ENCODE measurements at regions not wholly inside any gene's neighbourhood (a gene's known extent, or its start where the extent isn't known, plus 50 kb on each side); places are given as distances from the start of the nearest gene placed in this dataset.
"Not testable (repeated sequence)": the region's sequence is repeated elsewhere in the genome, so short reads cannot be mapped to it uniquely, and the experiment has no call there.

DNA sequence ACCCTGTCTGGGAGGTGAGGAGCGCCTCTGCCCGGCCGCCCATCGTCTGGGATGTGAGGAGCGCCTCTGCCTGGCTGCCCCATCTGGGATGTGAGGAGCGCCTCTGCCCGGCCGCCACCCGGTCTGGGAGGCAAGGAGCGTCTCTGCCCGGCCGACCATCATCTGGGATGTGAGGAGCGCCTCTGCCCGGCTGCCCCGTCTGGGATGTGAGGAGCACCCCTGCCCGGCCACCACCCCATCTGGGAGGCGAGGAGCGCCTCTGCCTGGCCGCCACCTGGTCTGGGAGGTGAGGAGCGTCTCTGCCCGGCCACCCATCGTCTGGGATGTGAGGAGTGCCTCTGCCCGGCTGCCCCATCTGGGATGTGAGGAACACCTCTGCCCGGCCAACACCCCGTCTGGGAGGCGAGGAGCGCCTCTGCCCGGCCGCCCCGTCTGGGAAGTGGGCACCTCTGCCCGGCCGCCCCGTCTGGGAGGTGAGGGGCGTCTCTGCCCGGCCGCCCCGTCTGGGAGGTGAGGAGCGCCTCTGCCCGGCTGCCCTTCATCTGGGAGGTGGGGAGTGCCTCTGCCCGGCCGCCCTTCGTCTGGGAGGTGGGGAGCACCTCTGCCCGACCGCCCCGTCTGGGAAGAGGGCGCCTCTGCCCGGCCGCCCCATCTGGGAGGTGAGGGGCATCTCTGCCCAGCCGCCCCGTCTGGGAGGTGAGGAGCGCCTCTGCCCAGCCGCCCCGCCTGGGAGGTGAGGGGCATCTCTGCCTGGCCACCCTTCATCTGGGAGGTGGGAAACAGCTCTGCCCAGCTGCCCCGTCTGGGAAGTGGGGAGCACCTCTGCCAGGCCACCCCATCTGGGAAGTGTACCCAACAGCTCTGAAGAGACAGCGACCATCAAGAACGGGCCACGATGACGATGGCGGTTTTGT, 399.7 kb downstream of the CAAP1 start:
- not testable (repeated sequence) for DNase-seq (ENCODE audit: low spot score)

DNA sequence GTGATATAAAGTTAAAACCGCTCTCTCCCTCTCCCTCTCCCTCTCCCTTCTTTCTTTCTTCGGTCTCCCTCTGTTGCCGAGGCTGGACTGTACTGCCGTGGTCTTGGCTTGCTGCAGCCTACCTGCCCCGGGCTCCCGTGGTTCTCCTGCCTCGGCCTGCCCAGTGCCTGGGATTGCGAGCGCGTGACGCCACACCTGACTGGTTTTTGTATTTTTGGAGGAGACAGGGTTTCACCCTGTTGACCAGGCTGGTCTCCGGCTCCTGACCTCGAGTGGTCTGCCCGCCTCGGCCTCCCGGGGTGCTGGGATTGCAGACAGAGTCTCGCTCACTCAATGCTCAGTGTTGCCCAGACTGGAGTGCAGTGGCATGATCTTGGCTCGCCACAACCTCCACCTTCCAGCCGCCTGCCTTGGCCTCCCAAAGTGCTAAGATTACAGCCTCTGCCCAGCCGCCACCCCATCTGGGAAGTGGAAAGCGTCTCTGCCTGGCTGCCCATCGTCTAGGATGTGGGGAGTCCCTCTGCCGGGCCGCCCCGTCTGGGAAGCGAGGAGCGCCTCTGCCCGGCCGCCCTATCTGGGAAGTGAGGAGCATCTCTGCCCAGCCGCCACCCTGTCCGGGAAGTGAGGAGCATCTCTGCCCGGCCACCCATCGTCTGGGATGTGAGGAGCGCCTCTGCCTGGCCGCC, 400.5 kb downstream of the CAAP1 start:
- DNase-seq (ENCODE audit: low spot score), result not testable (repeated sequence)

DNA sequence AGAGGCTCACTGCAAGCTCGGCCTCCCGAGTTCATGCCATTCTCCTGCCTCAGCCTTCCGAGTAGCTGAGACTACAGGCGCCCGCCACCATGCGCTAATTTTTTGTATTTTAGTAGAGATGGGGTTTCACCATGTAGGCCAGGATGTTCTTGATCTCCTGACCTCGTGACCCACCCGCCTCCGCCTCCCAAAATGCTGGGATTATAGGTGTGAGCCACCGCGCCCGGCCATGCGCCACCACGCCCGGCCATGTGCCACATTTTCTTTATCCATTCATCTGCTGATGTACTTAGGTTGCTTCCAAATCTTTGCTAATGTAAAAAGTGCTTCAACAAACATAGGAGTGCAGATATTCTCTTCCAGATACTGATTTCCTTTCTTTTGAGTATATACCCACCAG, 408.6 kb downstream of the CAAP1 start:
- no peak for DNase-seq (ENCODE audit: low spot score)

DNA sequence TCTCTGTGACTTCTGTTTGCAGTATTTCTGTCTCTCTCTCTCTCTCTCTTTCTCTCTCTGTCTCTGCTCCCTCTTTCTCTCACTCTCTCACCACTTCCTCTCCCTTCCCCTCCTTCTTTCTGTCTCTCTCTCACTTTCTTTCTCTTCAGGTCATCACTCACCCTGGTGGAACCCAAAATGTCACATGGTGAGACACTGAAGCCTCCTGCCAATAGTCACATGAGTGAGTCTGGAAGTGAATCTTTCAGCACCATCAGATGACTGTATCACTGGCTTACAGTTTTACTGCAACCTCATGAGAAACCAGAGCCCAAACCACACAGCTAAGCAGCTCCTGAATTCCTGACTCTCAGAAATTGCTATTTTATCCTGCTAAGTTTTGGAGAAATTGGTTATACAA, 414.6 kb downstream of the CAAP1 start:
- DNase-seq (ENCODE audit: low spot score), result no peak

DNA sequence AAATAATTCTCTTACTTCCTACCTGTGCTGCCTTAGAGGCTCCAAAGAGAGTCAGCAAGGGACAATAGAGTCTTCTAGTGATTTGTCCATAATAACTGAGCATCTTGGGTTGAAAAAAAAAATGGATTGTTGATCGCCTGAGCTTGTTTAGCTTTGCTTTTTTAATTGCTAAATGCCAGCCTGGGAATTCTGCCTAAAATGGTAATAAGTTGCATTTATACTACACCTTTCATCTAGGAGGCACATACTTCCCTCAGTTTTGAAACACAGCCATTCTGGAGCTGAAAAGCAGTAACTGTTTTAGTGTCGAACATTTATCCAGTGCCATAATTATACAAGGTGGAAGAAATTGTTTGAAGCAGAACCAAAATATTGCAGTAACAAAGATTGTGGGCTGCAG, 421.3 kb downstream of the CAAP1 start:
- no peak for DNase-seq (ENCODE audit: low spot score)

DNA sequence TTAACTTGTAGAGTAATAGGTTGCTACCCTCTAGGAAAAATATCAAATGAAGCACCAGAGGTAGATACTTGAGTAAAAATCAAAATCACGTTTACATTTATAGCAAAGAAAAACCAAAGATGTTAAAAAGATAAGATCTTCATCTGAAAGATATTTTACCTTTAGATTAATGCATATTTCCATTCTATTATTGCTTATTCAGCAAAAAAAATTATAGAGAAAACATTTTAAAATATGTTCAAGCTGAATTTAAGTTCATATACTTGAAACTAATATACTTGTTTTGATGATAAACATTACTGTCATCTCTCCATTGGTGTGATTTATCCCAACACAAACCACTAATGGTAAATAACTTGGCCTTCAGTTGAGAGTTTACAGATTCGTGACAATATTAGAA, 422.3 kb downstream of the CAAP1 start:
- no peak for DNase-seq (ENCODE audit: low spot score)

DNA sequence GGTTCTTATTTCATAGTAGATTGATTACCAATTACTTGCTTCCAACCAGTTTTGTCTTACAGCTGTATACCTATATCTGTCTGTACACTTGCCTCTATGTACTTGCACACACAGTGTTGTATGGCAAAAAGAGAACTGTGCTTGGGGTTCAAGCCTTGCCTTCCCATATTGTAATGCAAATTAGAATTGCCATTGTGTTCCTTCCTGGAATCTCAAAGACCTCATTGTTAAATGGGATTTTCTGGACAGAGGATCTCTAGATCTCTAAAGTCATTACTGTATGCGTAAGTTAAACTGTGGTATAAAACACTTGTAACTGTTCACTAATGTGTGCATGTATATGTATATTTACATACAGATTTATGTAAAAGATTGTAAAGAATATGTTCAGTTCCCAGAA, 428.8 kb downstream of the CAAP1 start:
- DNase-seq (ENCODE audit: low spot score), result no peak

DNA sequence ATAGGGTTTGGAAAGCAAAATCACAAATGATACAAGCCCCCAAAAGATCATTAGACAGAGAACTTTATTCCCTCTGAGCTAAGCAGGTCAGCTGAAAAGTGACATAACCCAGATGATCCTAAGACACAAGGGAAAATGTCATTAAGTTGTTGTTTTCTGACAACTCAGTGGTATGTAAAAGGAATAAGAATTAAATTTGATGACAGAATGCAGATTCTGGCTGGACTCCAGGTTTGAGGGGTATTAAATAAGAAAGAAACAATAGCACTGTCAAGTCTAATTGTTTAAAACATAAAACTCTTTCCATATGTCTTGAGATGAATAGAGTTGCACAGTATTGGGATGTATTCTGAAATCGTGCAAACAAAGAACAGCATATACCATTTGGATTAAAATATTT, 429.9 kb downstream of the CAAP1 start:
- no peak for DNase-seq (ENCODE audit: low spot score)

DNA sequence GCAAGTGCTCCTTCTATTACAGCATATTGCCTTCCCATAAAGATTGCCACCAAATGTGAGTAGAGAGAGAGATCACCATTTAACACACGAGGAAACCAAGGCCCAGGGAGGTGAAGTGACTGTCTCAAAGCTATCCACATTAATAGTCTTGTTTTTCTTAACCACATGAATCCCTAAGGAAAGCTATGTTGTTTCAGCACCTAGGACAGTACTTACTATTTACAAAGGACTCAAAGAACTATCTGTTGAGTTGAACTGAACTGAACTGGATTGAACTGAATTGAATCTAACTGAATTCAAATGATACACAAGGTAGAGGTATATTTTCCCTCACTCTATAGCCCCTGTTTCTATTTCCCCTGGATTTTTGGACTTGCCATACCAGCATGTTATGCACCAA, 430.4 kb downstream of the CAAP1 start:
- no peak for DNase-seq (ENCODE audit: low spot score)

DNA sequence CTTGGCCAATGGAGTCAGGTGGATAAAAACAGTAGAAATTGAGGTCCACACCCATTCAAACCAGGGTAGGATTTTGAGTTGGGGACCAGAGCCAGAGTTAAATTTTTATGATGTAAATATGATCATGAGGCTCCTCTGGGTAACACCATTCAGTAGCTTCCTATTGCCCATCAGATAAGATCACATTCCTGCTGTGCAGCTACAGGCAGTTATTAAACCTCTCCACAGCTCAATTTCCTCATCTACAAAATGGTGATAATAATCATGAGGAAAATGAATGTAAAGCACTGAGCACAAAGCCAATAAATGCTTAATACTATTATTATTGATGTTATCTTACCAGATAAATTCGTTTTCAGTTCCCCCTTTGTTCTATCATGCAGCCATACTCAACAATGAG, 432.0 kb downstream of the CAAP1 start:
- no peak for DNase-seq (ENCODE audit: low spot score)

DNA sequence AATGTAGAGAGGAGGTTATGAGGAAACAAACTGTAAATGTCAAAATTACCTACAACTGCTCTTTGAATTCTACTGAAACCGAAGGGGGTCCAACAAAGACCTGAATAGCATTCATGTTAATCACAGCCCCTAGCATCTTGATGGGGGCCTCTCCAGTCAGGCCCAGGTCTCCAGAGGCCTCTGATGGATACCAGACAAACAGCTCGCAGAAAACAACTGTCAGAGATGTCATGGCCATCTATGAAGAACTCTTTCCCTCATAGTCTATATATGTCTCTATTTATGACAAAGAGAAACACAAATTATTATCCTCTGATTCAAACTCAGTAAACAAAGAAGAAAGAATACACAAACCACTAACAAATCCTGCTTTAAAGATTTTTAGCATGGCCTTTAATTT, 432.6 kb downstream of the CAAP1 start:
- no peak for DNase-seq (ENCODE audit: low spot score)

DNA sequence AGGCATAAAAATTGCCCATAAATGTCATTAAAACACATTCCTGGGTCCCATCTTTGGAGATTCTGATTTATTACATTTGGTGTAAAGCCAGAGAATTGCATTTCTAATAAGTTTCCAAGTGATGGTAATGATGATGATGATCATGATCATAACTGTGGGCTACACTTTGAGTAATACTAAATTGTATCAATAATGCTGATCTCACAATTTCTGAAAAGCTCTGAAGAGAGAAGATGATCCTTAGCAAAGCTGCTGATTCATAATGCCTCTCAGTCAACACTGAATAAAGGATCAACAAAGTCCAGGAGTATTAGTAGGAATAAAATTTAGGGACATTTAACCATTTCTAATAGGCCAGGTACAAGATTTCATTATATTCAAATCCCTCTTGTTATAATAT, 434.5 kb downstream of the CAAP1 start:
- DNase-seq (ENCODE audit: low spot score), result no peak

DNA sequence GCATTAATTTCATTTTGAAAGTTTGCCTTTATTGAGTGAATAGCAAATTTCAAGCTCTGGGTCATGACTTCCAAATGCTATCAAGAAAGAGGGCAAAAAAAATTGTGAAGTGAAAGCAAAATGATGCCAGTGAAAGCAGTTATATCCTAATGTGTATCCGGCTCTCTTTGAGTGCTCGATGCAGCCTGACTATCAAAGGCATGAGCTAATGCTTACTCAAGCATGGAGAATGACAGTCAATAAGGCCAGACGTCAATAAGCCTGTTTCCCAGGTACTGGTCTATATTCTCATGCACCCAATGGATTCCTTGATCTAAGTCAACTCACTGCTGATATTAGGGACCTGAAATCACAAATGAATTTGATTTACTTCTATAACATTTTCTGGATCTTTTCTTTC, 435.5 kb downstream of the CAAP1 start:
- no peak for DNase-seq (ENCODE audit: low spot score)

DNA sequence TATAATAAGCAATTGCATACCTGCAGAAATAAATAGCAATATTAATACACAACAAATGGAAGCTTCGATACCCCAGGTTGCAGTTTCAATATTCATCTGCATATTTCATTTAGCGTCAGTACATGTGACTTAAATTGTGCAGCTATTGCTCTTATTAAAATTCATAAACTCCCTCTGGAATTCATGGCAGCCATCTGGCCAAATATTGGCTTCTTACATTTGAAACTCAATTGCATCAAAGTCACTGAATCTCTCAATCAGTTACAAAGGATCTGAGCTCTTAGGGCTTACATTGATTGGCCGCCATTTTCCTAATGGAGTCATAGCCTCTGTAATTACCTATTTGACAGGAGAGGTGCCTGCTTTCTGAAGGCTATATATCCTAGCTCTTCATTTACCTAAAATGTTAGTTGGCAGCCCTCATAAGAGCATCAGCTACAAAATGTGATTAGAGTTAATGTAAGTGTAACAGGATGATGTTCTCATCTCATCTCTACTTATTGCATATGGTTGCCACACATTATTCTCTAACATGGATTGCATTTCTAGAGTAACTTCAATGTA, 453.5 kb downstream of the CAAP1 start:
- no peak for DNase-seq (ENCODE audit: low spot score)

DNA sequence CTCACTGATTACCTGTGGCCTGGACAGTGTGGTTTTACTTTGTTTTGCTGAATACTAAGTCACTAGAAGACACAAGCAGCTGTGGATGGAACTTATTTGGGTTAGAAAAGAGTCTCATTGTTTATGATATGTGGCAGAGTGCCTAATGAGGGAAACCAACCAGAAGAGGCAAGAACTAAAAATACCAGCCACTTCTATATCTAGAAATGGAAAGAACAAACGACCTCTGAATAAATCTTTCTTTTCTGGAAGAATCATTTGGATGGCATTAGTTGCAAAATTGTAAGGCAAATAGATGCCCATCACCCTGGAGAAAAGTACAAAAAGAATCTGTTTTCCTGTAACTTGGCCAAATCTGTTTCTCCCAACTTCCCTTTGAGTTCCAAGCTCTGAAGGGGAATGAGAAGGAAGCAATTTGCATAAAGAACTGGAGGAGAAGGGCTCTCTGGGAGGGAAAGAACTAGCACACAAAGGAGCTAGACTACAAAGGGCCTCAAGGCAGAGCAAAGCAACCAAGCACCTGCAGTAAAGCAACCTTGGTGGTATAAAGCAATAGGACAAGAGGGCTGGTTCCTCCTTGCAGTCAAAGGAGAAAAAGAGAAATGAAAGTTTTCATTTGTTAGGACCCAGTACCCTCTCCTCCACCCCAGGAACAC, 455.4 kb downstream of the CAAP1 start:
- no peak for DNase-seq (ENCODE audit: low spot score)

DNA sequence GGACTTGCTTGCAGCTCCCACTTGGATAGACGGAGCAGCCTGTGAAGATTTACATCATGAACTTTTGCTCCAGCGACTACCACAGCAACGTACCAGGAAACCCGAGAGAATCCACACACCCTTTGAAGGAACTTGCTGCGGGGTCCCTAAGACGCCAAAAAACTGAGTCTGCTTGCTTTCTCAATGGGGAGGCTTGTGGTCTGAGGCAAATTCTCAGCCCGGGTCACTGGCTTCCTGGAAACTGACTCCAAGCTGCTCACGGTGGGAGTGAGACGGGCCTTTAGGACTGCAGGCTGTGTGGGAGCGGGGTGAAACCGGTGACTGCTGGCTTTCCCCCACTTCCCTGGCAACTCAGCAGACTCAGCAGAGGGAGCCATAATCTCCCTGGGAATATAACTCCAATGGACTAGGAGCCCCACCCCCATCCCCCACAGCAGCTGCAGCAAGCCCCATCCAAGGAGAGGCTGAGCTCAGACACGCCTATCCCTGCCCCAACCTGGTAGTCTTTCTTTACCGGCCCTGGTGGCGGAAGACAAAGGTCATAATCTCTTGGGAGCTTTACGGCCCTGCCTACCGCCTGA, 466.0 kb downstream of the CAAP1 start:
- no peak for DNase-seq (ENCODE audit: low spot score)

DNA sequence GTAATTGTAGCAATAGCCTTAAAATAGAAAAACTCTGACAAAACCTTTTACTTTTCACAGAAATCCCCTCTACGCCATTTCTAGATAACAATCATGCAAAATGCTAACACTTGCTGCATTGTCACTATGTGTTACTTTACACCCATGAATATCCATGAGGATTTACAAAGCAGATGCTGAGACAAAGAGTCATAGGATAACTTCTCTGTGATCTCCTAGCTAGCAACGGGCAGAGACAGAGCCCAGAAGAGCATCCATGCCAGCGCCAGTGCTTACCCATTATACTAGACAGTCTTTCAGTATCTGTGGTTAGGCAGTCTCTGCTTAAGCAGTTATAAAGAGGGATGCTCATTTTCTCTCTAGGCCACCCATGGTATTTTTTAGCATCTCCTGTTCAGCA, 474.1 kb downstream of the CAAP1 start:
- DNase-seq (ENCODE audit: low spot score), result no peak

DNA sequence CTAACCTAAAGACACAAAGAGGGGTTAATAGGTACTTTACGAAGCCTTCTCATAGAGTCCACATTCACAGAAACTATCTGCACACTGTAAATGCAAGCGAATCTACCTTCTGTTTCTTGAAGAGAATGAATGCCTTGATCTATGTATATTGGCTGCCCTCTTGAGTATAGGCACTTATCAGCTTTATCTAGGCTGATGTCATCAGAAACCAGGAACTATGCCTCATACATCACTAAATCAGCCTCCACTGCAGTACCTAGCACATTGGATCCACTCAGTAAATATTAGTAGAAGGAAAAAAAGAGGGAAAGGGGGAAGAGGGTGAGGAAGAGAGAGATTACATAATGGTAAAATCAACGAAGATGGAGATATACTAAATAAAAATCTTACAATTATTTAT, 477.1 kb downstream of the CAAP1 start:
- no peak for DNase-seq (ENCODE audit: low spot score)

DNA sequence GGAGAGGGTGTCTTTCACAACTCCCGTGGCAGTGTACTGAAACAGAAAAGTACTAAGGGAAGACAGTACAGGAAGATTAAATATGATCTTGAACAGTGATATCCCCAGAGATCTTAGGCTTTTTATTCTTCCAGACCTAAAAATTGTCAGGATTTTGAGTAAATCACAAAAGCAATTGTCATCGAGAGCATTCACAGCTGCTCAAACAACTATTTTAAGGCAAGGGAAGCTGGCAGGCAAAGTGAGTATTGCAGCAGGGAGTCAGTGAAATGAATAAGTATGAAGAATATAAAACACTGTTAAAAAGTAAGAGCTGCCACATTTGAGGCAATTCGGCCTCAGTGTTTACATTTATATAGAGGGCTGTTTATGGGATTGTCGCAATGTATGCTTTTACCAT, 479.0 kb downstream of the CAAP1 start:
- DNase-seq (ENCODE audit: low spot score), result no peak

DNA sequence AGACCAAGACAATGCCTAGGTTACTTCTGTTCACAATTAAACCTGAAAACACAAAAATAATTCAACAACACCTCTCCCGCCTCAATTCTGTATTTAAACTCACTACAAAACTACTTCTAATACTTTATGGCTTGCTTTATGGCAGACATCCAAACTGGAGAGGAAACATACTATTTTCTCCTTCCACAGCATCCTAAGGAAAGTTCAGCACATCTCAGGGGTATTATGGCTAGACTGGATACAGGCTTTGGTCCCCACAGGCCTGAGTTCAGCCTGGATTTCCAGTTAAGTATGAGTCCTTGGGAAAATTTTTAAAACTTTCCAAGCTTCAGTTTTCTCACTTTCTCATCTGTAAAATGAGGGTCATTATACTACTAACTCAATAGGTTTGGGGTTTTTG, 480.2 kb downstream of the CAAP1 start:
- DNase-seq (ENCODE audit: low spot score), result no peak

DNA sequence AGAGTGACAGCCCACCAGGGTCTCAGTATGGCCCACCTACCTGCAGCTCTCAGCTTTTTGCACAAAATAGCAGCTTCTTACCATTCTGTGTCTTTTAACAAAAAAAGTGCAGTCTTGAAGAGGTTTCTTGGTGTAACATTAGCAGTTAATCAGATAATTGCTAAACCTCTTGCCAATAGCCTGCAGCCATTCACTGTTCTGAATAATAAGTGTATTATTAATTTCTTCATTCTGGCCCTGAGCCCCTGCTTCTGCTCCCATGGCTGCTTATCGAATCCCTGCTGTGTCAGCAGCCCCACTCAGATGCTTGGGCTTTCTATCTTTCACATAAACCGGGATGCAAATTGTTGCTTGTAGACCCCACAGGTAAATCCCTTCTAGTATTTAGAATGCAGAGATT, 485.9 kb downstream of the CAAP1 start:
- no peak for DNase-seq (ENCODE audit: low spot score)

DNA sequence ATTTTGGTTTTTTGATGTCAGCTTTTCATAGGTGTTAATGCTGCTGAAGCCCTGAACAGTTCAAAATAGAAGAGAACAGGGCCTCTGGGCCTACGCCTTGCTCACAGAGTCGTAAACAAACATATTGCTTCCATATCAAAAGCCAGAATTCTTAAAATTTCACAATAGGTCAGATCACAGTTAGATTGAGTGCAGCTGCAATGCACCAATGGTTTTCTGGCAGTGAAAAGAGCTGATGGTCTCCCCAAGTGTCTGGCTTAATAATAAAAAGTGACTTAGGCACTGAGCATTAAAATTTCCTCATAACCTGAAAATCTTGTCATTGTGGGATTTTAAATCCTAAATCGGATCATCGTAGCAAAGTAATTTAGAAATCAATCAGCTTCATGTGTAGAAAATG, 493.0 kb downstream of the CAAP1 start:
- no peak for DNase-seq (ENCODE audit: low spot score)

Data from LoVo (cell line).